ENCODE measurements at regions not wholly inside any gene's neighbourhood (a gene's known extent, or its start where the extent isn't known, plus 50 kb on each side); places are given as distances from the start of the nearest gene placed in this dataset.

- TF ChIP-seq CTCF (conservative IDR thresholded peaks at IDR 0.05; ENCODE audit: low read depth, low read length) (no peak), MXI1 (IDR thresholded peaks at IDR 0.05; ENCODE audit: borderline replicate concordance, low read depth, low read length) (no peak), CEBPB (IDR thresholded peaks at IDR 0.05; ENCODE audit: low read depth, low read length) (no peak), RCOR1 (IDR thresholded peaks at IDR 0.05; ENCODE audit: insufficient replicate concordance, low read length) (no peak), POLR2A (IDR thresholded peaks at IDR 0.05; ENCODE audit: low read depth, low read length) (no peak), RFX5 (IDR thresholded peaks at IDR 0.05; ENCODE audit: low read depth, low read length) (no peak), CHD1 (IDR thresholded peaks at IDR 0.05; ENCODE audit: low read depth, low read length) (no peak), NFE2L2 (IDR thresholded peaks at IDR 0.05; ENCODE audit: low read depth, low read length) (no peak), MAFK (IDR thresholded peaks at IDR 0.05; ENCODE audit: low read depth, low read length) (no peak), RAD21 (IDR thresholded peaks at IDR 0.05; ENCODE audit: low read length) (no peak), ELK1 (IDR thresholded peaks at IDR 0.05; ENCODE audit: borderline replicate concordance, low read depth, low read length) (no peak)
- TF ChIP-seq, protein P1, sequence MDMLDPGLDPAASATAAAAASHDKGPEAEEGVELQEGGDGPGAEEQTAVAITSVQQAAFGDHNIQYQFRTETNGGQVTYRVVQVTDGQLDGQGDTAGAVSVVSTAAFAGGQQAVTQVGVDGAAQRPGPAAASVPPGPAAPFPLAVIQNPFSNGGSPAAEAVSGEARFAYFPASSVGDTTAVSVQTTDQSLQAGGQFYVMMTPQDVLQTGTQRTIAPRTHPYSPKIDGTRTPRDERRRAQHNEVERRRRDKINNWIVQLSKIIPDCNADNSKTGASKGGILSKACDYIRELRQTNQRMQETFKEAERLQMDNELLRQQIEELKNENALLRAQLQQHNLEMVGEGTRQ (IDR thresholded peaks at IDR 0.05; ENCODE audit: low read depth, low read length), result no peak
Observed at GRCh38 chr15:29465816-29466215, 196.2 kb upstream of the NSMCE3 start.
